ENCODE measurements at regions not wholly inside any gene's neighbourhood (a gene's known extent, or its start where the extent isn't known, plus 50 kb on each side); places are given as distances from the start of the nearest gene placed in this dataset.

DNA sequence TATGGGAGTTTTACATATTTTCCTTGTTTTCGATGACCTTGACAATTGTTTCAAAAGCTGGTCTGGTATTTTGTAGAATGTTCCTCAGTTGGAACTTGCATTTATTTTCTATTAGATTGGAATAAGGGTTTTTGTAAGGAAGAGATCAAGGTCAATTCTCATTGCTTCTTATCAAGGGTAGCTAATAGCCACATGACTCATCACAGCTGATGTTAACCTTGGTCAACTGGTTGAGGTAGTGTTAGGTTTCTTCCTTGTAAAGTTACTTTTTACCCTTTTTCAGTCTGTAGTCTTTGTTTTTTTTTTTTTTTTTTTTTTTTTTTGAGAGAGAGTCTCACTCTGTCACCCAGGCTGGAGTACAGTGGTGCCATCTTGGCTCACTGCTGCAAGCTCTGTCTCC, 257.2 kb downstream of the SNCA start:
- H3K4me1 ChIP-seq (ENCODE audit: control insufficient read depth, extremely low read depth, insufficient read depth, low read length) = peaks cover 3% of the 10 kb centered on the region

DNA sequence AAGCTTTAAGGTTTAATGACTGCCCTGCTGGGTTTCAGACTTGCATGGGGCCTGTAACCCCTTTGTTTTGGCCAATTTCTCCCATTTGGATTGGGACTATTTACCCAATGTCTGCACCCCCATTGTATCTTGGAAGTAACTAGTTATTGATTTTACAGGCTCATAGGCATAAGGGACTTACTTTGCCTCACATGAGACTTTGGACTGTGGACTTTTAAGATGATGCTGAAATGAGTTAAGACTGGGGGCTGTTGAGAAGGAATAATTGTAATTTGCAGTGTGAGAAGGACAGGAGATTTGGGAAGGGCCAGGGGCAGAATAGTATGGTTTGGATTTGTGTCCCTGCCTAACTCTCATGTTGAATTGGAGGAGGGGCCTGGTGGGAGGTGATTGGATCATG, 260.7 kb downstream of the SNCA start:
- no peak overlapping the region for H3K4me3 ChIP-seq (ENCODE audit: control insufficient read depth in 2 of 3, extremely low read depth in 1 of 3, insufficient read depth in 2 of 3, low read depth in 1 of 3, low read length in 3 of 3)
- H3K36me3 ChIP-seq (ENCODE audit: control insufficient read depth in 2 of 2, extremely low read depth in 1 of 2, insufficient read depth in 2 of 2, low read length in 2 of 2) = no peaks in the 10 kb centered on the region
- no peaks in the 10 kb centered on the region for H4K20me1 ChIP-seq (ENCODE audit: control insufficient read depth, extremely low read depth, insufficient read depth, low read length)
- H3K27ac ChIP-seq (ENCODE audit: control insufficient read depth, insufficient read depth, low read length) = no peak overlapping the region
- H3K27me3 ChIP-seq (ENCODE audit: control insufficient read depth, extremely low read depth, insufficient read depth, low read length) = no peaks in the 10 kb centered on the region
- no peaks in the 10 kb centered on the region for H3K4me1 ChIP-seq (ENCODE audit: control insufficient read depth, extremely low read depth, insufficient read depth, low read length)
- no peaks in the 10 kb centered on the region for H3K9me3 ChIP-seq (ENCODE audit: control insufficient read depth, low read depth, low read length)
- no peaks in the 10 kb centered on the region for H3K79me2 ChIP-seq (ENCODE audit: control insufficient read depth, insufficient read depth, low read length)
- H2AFZ ChIP-seq (ENCODE audit: control insufficient read depth, low read length) = no peak overlapping the region
- FAIRE-seq (no peak), DNase-seq (ENCODE audit: low read depth, low spot score) (no peak)
- no peak overlapping the region for H3K4me2 ChIP-seq (ENCODE audit: control insufficient read depth, extremely low read depth, insufficient read depth, low read depth, low read length)
- TF ChIP-seq, protein P1, sequence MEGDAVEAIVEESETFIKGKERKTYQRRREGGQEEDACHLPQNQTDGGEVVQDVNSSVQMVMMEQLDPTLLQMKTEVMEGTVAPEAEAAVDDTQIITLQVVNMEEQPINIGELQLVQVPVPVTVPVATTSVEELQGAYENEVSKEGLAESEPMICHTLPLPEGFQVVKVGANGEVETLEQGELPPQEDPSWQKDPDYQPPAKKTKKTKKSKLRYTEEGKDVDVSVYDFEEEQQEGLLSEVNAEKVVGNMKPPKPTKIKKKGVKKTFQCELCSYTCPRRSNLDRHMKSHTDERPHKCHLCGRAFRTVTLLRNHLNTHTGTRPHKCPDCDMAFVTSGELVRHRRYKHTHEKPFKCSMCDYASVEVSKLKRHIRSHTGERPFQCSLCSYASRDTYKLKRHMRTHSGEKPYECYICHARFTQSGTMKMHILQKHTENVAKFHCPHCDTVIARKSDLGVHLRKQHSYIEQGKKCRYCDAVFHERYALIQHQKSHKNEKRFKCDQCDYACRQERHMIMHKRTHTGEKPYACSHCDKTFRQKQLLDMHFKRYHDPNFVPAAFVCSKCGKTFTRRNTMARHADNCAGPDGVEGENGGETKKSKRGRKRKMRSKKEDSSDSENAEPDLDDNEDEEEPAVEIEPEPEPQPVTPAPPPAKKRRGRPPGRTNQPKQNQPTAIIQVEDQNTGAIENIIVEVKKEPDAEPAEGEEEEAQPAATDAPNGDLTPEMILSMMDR (optimal IDR thresholded peaks at IDR 0.05 in 1 of 3, IDR thresholded peaks at IDR 0.05 in 1 of 3, conservative IDR thresholded peaks at IDR 0.05 in 1 of 3; ENCODE audit: extremely low read depth in 1 of 3, insufficient read depth in 2 of 3, low read length in 3 of 3) = no peak
- H3K9me1 ChIP-seq (ENCODE audit: control insufficient read depth, extremely low read depth, insufficient read depth, low read length) = no peaks in the 10 kb centered on the region
- dilution Hi-C loops (cut with MboI; ENCODE audit: extremely low pct_ligation_motif_present, low sequenced_read_pairs) = no loop called here
- no peak overlapping the region for H3K9ac ChIP-seq (ENCODE audit: control insufficient read depth, extremely low read depth, insufficient read depth, low read length)

More for the DNA sequence above, 257.2 kb downstream of the SNCA start:
- Histone ChIP-seq H3K4me3 (ENCODE audit: control insufficient read depth in 2 of 3, extremely low read depth in 1 of 3, insufficient read depth in 2 of 3, low read depth in 1 of 3, low read length in 3 of 3) (no peak overlapping the region), H3K27me3 (ENCODE audit: control insufficient read depth, extremely low read depth, insufficient read depth, low read length) (no peaks in the 10 kb centered on the region), H3K27ac (ENCODE audit: control insufficient read depth, insufficient read depth, low read length) (no peak overlapping the region), H2AFZ (ENCODE audit: control insufficient read depth, low read length) (no peak overlapping the region), H3K79me2 (ENCODE audit: control insufficient read depth, insufficient read depth, low read length) (no peaks in the 10 kb centered on the region), H4K20me1 (ENCODE audit: control insufficient read depth, extremely low read depth, insufficient read depth, low read length) (no peaks in the 10 kb centered on the region), H3K9ac (ENCODE audit: control insufficient read depth, extremely low read depth, insufficient read depth, low read length) (no peak overlapping the region), H3K4me2 (ENCODE audit: control insufficient read depth, extremely low read depth, insufficient read depth, low read depth, low read length) (no peak overlapping the region), H3K9me1 (ENCODE audit: control insufficient read depth, extremely low read depth, insufficient read depth, low read length) (no peaks in the 10 kb centered on the region), H3K36me3 (ENCODE audit: control insufficient read depth in 2 of 2, extremely low read depth in 1 of 2, insufficient read depth in 2 of 2, low read length in 2 of 2) (no peaks in the 10 kb centered on the region), H3K9me3 (ENCODE audit: control insufficient read depth, low read depth, low read length) (no peaks in the 10 kb centered on the region)
- no peak for TF ChIP-seq EZH2 (IDR thresholded peaks at IDR 0.05; ENCODE audit: low read length)
- TF ChIP-seq, protein P1 (optimal IDR thresholded peaks at IDR 0.05 in 1 of 3, IDR thresholded peaks at IDR 0.05 in 1 of 3, conservative IDR thresholded peaks at IDR 0.05 in 1 of 3; ENCODE audit: extremely low read depth in 1 of 3, insufficient read depth in 2 of 3, low read length in 3 of 3) = no peak
- DNase-seq (ENCODE audit: low read depth, low spot score) (no peak), FAIRE-seq (no peak)
- dilution Hi-C loops (cut with MboI; ENCODE audit: extremely low pct_ligation_motif_present, low sequenced_read_pairs) = no loop called here

All from keratinocyte (primary cell).